IPS DF 6.9 (cell line): ENCODE measurements at regions not wholly inside any gene's neighbourhood (a gene's known extent, or its start where the extent isn't known, plus 50 kb on each side); places are given as distances from the start of the nearest gene placed in this dataset.

Source experiments
- DNase-seq: peaks from one replicate; pipeline ENCODE4 v3.0.0-alpha.2; 2013; ENCODE audit warnings: low read depth, low spot score
- H3K27ac ChIP-seq: one replicate; pipeline ENCODE4 v1.5.1; 2013; ENCODE audit warnings: low read length, control low read depth
- H3K27me3 ChIP-seq: 2 replicates; pipeline ENCODE4 v1.6.1; 2013; ENCODE audit warnings: mild to moderate bottlenecking, low read length; ENCODE audit not compliant: control insufficient read depth, insufficient read depth
- H3K36me3 ChIP-seq: 2 replicates; pipeline ENCODE4 v1.6.1; 2013; ENCODE audit warnings: low read length; ENCODE audit not compliant: control insufficient read depth, insufficient read depth
- H3K4me1 ChIP-seq: 2 replicates; pipeline ENCODE4 v1.6.1; 2013; ENCODE audit warnings: low read length; ENCODE audit not compliant: control insufficient read depth, insufficient read depth
- H3K4me3 ChIP-seq: 2 replicates; pipeline ENCODE4 v1.5.1; 2013; ENCODE audit warnings: mild to moderate bottlenecking, low read length
- H3K9me3 ChIP-seq: 2 replicates; pipeline ENCODE4 v1.6.1; 2013; ENCODE audit warnings: low read length, inconsistent platforms; ENCODE audit not compliant: control insufficient read depth, insufficient read depth
- WGBS: extraction: QIAGEN DNeasy Blood & Tissue Kit; methylation state at CpG from one replicate; pipeline ENCODE4 v1.1.7; 2013; ENCODE audit warnings: mixed read lengths, missing lambda C conversion rate; ENCODE audit not compliant: insufficient read length, insufficient coverage; 5-methylcytosine and 5-hydroxymethylcytosine counted together

GRCh38 chr10:46220872-46221538, 65.8 kb upstream of the ANTXRL start:
- H3K27me3 ChIP-seq: no peaks in the 10 kb centered on the region
- no peaks in the 10 kb centered on the region for H3K36me3 ChIP-seq
- H3K9me3 ChIP-seq: no peaks in the 10 kb centered on the region
- H3K27ac ChIP-seq: no peak overlapping the region
- WGBS: no CpG with 5 or more reads among the region's 9 CpGs
- H3K4me3 ChIP-seq: no peak overlapping the region
- no peaks in the 10 kb centered on the region for H3K4me1 ChIP-seq
- no peak for DNase-seq

GRCh38 chr10:46222364-46222935, 64.3 kb upstream of the ANTXRL start:
- Histone ChIP-seq H3K27me3 (no peaks in the 10 kb centered on the region), H3K27ac (no peak overlapping the region), H3K36me3 (no peaks in the 10 kb centered on the region), H3K4me1 (no peaks in the 10 kb centered on the region), H3K9me3 (no peaks in the 10 kb centered on the region), H3K4me3 (no peak overlapping the region)
- DNase-seq: no peak
- 100% methylated on average over 1 of the region's 4 CpGs for WGBS

GRCh38 chr10:46223064-46223480, 63.7 kb upstream of the ANTXRL start:
- Histone ChIP-seq H3K9me3 (no peaks in the 10 kb centered on the region), H3K36me3 (no peaks in the 10 kb centered on the region), H3K4me3 (no peak overlapping the region), H3K27me3 (no peaks in the 10 kb centered on the region), H3K4me1 (no peaks in the 10 kb centered on the region; the same call in 1 of the 2 replicates), H3K27ac (no peak overlapping the region)
- no CpG with 5 or more reads among the region's 5 CpGs for WGBS
- DNase-seq: no peak

- Histone ChIP-seq H3K4me1 (peaks cover 5% of the 10 kb centered on the region; the same call in 1 of the 2 replicates), H3K9me3 (no peaks in the 10 kb centered on the region), H3K27ac (no peak overlapping the region), H3K36me3 (no peaks in the 10 kb centered on the region), H3K27me3 (no peaks in the 10 kb centered on the region), H3K4me3 (no peak overlapping the region)
- no peak for DNase-seq
- WGBS: no CpG with 5 or more reads among the region's 10 CpGs
Measured at GRCh38 chr10:46223626-46224413, 63.0 kb upstream of the ANTXRL start.

GRCh38 chr10:46224414-46224682, 62.4 kb upstream of the ANTXRL start:
- H3K4me1 ChIP-seq: peaks cover 6% of the 10 kb centered on the region; the same call in 1 of the 2 replicates
- no CpG with 5 or more reads among the region's 2 CpGs for WGBS
- no peak overlapping the region for H3K27ac ChIP-seq
- H3K4me3 ChIP-seq: no peak overlapping the region
- DNase-seq: no peak
- no peaks in the 10 kb centered on the region for H3K27me3 ChIP-seq
- H3K9me3 ChIP-seq: no peaks in the 10 kb centered on the region
- no peaks in the 10 kb centered on the region for H3K36me3 ChIP-seq

DNA sequence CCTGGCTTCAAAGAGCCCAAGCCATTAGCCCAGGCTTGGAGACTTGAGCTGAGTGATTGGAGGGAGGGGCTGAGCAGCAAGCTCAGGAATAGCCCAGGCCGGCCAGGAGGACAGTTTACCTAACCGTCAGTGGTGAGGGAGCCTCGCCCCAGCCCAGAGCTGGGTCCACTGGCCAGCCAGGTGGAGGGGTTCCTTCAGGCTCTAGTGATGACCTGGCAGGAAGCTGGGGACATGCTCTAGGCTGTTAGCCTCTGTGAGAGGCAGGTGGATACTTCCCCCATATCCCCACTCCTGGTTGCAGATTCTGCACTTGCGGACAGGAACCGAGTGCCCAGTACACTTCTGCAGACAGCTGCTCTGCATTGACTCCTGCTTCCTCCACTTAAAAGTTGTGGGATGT, 61.2 kb upstream of the ANTXRL start:
- H3K4me1 ChIP-seq: peaks cover 6% of the 10 kb centered on the region; the same call in 1 of the 2 replicates
- H3K9me3 ChIP-seq: no peaks in the 10 kb centered on the region
- no peak overlapping the region for H3K27ac ChIP-seq
- no peaks in the 10 kb centered on the region for H3K36me3 ChIP-seq
- H3K4me3 ChIP-seq: no peak overlapping the region
- no peak for DNase-seq
- H3K27me3 ChIP-seq: no peaks in the 10 kb centered on the region
- no CpG with 5 or more reads among the region's 5 CpGs for WGBS

DNA sequence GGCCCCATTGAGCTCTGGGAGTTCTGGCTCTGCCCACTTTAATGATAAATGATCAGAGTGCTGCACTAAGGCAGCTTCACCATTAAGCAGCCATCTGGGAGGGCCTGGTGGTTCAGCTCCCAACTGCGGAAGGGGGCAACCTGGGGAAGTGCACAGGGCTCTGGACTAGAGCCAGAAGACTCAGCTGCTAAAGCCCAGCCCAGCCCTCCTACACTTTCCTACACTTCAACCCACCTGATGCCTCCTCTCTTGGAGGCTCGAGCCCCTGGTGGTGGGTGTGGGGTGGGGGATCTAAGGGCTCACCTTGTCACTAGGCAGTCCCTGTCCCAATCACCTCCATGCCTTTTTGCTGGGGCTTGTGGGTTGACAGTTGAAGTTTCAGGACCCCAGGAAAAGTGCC, 60.6 kb upstream of the ANTXRL start:
- Histone ChIP-seq H3K27me3 (no peaks in the 10 kb centered on the region), H3K4me1 (peaks cover 6% of the 10 kb centered on the region; the same call in 1 of the 2 replicates), H3K4me3 (no peak overlapping the region), H3K9me3 (no peaks in the 10 kb centered on the region), H3K36me3 (no peaks in the 10 kb centered on the region), H3K27ac (no peak overlapping the region)
- no peak for DNase-seq
- WGBS: no CpG with 5 or more reads among the region's 2 CpGs

DNA sequence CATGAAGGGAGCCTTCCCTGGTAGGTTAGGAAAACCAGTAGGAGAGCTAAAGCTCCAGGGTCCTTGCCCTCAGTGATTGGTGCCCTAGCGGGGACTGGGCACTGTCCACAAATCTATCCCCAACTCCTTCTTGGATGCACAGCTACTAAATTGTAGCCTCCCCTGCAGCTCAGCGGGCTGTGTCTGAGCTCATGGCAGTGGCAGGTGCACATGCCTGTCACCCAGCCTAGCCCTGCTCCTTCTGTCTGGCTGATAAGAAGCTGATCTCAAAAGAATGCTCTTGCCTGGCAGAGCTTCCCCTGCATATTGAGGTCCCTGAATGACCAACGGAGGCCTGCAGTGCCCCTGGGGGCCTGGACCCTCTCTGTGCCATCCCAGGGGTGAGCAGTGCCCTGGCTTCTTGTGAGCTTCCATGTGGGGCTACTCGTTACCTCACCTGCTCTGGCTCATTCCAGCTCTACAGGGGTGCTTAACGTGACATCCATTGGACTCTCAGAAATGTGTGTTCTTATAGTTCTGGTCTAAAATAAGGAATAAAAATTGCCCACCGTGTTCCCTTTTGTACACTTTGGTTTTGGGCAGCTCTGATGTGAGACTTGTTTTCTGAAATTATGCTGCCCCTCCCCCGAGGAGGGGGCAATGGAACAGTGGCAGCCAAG, 59.8 kb upstream of the ANTXRL start:
- no peaks in the 10 kb centered on the region for H3K27me3 ChIP-seq
- no peak overlapping the region for H3K4me3 ChIP-seq
- no CpG with 5 or more reads among the region's 7 CpGs for WGBS
- no peaks in the 10 kb centered on the region for H3K9me3 ChIP-seq
- H3K4me1 ChIP-seq: peaks cover 6% of the 10 kb centered on the region; the same call in 1 of the 2 replicates
- no peak for DNase-seq
- no peaks in the 10 kb centered on the region for H3K36me3 ChIP-seq
- no peak overlapping the region for H3K27ac ChIP-seq

- H3K27me3 ChIP-seq: no peaks in the 10 kb centered on the region
- H3K9me3 ChIP-seq: no peaks in the 10 kb centered on the region
- peaks cover 6% of the 10 kb centered on the region; the same call in 1 of the 2 replicates for H3K4me1 ChIP-seq
- no peak for DNase-seq
- H3K27ac ChIP-seq: no peak overlapping the region
- no CpG with 5 or more reads among the region's 4 CpGs for WGBS
- H3K36me3 ChIP-seq: no peaks in the 10 kb centered on the region
- H3K4me3 ChIP-seq: no peak overlapping the region
Measured at GRCh38 chr10:46227571-46227935, 59.2 kb upstream of the ANTXRL start.

DNA sequence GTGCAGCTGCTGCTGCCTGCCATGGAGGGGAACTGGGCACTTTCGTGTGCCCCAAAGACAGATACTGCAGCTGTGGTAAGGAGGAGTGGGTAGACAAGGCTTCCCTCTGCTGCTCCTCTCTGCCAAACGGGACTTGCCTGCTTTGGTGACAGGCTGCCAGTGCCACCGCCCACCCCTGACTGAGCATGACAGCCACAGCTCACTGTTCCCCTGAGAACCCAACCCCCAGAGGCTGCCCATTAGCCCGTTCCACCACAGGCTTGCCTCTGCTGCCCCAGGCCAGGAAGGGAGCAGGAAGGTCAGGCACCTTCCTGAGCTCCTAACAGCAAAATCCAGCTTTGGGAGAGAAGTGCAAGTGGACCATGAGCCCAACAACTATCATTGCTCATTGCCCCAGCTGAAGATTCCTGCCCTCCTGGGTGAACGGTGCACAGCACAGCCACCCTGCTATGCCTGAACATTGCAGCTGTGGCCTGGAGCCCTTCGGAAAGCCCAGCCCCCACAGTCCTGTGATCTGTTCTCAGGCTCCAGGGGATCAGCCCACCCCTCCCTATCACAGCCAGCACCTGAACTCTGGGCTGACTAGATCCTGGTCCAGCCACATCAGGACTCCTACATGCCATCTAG, 58.7 kb upstream of the ANTXRL start:
- peaks cover 6% of the 10 kb centered on the region; the same call in 1 of the 2 replicates for H3K4me1 ChIP-seq
- H3K27ac ChIP-seq: no peak overlapping the region
- DNase-seq: no peak
- H3K9me3 ChIP-seq: no peaks in the 10 kb centered on the region
- H3K36me3 ChIP-seq: no peaks in the 10 kb centered on the region
- H3K4me3 ChIP-seq: no peak overlapping the region
- no peaks in the 10 kb centered on the region for H3K27me3 ChIP-seq
- no CpG with 5 or more reads among the region's 6 CpGs for WGBS
